Mucosa of rectum (tissue), 2 donors: ENCODE measurements at regions not wholly inside any gene's neighbourhood (a gene's known extent, or its start where the extent isn't known, plus 50 kb on each side); places are given as distances from the start of the nearest gene placed in this dataset.

Experiments
- H3K27ac ChIP-seq, 2 donors: one replicate each; pipeline ENCODE4 v1.7.0; 2013; ENCODE audit warnings: inconsistent platforms in 2 of 2, low read depth in 2 of 2, low read length in 2 of 2
- H3K27me3 ChIP-seq, 2 donors: one replicate each; pipeline ENCODE4 v1.7.0; 2013; ENCODE audit warnings: low read length in 2 of 2; ENCODE audit not compliant: control insufficient read depth in 2 of 2, insufficient read depth in 2 of 2
- H3K36me3 ChIP-seq, 2 donors: one replicate each; pipeline ENCODE4 v1.7.0; 2013; ENCODE audit warnings: low read length in 2 of 2; ENCODE audit not compliant: control insufficient read depth in 2 of 2, insufficient read depth in 2 of 2
- H3K4me1 ChIP-seq, 2 donors: one replicate each; pipeline ENCODE4 v1.7.0; 2013; ENCODE audit warnings: low read length in 2 of 2, mild to moderate bottlenecking in 1 of 2; ENCODE audit not compliant: control insufficient read depth in 2 of 2, insufficient read depth in 2 of 2
- H3K4me3 ChIP-seq, 2 donors: one replicate each; pipeline ENCODE4 v1.7.0; 2013; ENCODE audit warnings: low read length in 2 of 2
- H3K9ac ChIP-seq, 2 donors: one replicate each; pipeline ENCODE4 v1.7.0; 2013; ENCODE audit warnings: low read length in 2 of 2, low read depth in 1 of 2, mild to moderate bottlenecking in 1 of 2
- H3K9me3 ChIP-seq, 2 donors: one replicate each; pipeline ENCODE4 v1.7.0; 2013; ENCODE audit warnings: low read length in 2 of 2; ENCODE audit not compliant: control insufficient read depth in 2 of 2
- donor health status: healthy.
- donor health status: Normal muscosa, but diverticular disease.

DNA sequence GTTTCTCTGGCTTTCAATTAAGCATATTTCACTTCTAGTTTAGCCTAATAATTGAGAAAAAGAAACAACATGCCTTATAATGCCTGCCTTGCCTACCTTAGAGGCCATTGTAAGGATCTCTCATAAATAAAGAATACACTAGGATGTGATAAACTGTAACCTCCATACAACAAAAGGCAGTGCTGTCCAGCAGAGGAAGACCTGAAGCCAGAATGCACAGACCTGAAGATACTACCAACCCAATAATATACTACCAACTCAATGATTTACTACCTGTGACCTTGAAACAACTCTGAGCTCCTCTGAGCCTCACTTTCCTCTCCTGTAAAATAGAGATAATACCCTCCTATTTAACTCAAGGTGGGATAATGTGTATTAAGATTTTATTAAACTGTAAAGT lies 361.3 kb downstream of the TTLL7 start:
- Histone ChIP-seq H3K27ac (no peak overlapping the region), H3K9ac (no peak overlapping the region), H3K9me3 (no peaks in the 10 kb centered on the region), H3K36me3 (no peaks in the 10 kb centered on the region), H3K4me1 (no peaks in the 10 kb centered on the region), H3K27me3 (no peaks in the 10 kb centered on the region), H3K4me3 (no peak overlapping the region)

DNA sequence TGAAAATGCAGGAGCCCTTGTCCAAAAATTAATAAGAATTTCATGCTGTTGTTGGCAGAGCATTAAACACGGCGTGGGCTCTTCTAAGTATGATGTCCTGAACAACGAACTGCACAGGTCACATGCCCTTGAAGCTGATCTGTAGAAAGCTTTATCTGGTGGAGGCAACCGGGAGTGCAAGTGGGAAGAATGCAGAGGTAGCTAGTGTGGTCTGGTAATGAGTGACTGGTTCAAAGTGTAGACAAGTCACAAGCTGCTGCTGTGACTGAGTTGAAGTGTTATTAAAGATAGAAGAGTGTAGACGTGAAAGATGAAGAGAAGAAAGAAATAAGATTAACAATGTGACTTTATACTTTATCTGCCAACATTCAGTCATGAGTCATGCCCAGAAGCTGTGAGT lies 361.9 kb downstream of the TTLL7 start:
- H3K9me3 ChIP-seq: no peaks in the 10 kb centered on the region
- no peaks in the 10 kb centered on the region for H3K36me3 ChIP-seq
- no peak overlapping the region for H3K27ac ChIP-seq
- no peak overlapping the region for H3K9ac ChIP-seq
- H3K4me1 ChIP-seq: no peaks in the 10 kb centered on the region
- H3K4me3 ChIP-seq: no peak overlapping the region
- H3K27me3 ChIP-seq: no peaks in the 10 kb centered on the region

DNA sequence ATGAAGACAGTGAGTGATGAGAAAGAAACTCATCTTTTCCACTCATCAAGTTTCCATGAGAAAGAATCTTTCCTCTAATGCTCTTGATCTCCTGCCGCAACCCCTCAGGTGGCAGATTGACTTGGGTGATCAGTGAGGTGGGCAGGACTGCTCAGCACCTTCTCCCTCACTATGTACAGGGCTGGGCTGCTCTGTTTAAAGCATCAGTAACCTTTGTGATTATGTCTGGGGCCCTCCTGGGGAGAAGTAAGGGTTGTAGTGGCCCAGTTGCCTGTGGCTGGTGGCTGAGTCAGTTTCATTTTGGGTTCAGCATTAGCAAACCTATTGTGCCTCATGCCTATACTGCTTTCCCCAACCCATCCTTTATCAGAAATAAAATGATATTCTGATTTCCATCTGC lies 366.0 kb downstream of the TTLL7 start:
- no peak overlapping the region for H3K27ac ChIP-seq

DNA sequence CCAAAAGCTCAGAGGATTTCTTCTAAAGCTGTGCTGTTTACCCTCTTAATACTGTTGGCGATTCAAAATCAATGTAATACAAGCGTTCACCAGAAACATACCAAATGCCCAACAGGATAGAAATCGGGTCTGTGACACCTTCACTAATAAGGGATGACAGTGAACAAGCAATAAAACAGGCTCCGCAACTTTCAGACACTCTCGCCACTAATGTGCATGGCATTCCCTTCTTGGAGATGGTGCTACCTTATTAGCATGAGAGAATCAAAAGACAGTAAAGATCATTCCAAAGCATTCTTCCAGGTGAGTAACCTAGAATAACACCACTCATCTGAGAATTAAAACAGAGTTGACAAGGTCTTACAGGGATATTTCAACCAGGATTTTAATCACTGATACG lies 367.1 kb downstream of the TTLL7 start:
- H3K27ac ChIP-seq: no peak overlapping the region
- no peaks in the 10 kb centered on the region for H3K36me3 ChIP-seq
- H3K27me3 ChIP-seq: no peaks in the 10 kb centered on the region
- H3K9ac ChIP-seq: no peak overlapping the region
- no peaks in the 10 kb centered on the region for H3K4me1 ChIP-seq
- H3K4me3 ChIP-seq: no peak overlapping the region
- H3K9me3 ChIP-seq: no peaks in the 10 kb centered on the region

More for the DNA sequence above, 366.0 kb downstream of the TTLL7 start:
- H3K9me3 ChIP-seq: no peaks in the 10 kb centered on the region
- H3K36me3 ChIP-seq: no peaks in the 10 kb centered on the region
- no peak overlapping the region for H3K9ac ChIP-seq
- H3K27me3 ChIP-seq: no peaks in the 10 kb centered on the region
- H3K4me1 ChIP-seq: no peaks in the 10 kb centered on the region
- H3K4me3 ChIP-seq: no peak overlapping the region

DNA sequence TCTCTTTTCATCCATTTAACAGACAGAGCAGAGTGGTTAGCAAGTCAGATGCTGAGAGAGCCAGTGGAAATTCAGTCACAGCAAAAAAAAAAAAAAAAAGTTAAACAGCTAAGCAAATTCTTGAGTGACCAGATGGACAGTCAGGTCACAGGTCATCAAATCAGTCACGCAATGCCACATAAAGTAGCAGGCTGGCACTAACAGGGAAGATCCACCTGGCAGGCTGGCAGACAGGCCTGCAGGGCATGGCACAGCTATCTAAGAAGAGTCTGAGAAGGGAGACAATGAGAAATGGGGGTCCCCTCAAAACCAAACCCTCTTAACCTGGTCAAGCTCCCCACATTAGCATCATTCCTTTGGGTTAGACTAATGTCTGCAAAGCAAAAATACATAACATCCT lies 371.9 kb downstream of the TTLL7 start:
- no peak overlapping the region for H3K27ac ChIP-seq
- H3K9me3 ChIP-seq: no peaks in the 10 kb centered on the region
- H3K36me3 ChIP-seq: no peaks in the 10 kb centered on the region
- H3K27me3 ChIP-seq: no peaks in the 10 kb centered on the region
- no peak overlapping the region for H3K9ac ChIP-seq
- H3K4me1 ChIP-seq: no peaks in the 10 kb centered on the region
- H3K4me3 ChIP-seq: no peak overlapping the region

DNA sequence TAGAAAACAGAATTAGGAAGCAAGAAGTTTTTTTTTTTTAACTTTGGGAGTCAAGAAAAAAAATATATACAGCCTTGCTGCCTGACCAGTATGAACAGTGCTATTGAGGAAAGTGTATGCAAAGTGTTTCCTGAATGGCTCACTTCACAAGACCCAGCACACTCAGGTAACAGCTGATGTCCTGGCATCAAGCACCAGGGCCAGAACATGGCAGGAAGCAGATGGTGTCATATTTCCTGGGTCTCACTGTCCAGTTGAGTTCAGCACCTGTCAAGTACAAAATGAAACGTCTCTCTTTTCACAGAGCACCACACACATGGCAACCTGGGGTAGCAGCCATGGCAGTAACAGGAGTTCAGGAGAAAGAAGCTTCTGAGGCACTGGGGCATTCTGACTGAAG lies 372.3 kb downstream of the TTLL7 start:
- no peak overlapping the region for H3K9ac ChIP-seq
- no peaks in the 10 kb centered on the region for H3K27me3 ChIP-seq
- no peaks in the 10 kb centered on the region for H3K4me1 ChIP-seq
- no peak overlapping the region for H3K27ac ChIP-seq
- no peak overlapping the region for H3K4me3 ChIP-seq
- H3K9me3 ChIP-seq: no peaks in the 10 kb centered on the region
- no peaks in the 10 kb centered on the region for H3K36me3 ChIP-seq

DNA sequence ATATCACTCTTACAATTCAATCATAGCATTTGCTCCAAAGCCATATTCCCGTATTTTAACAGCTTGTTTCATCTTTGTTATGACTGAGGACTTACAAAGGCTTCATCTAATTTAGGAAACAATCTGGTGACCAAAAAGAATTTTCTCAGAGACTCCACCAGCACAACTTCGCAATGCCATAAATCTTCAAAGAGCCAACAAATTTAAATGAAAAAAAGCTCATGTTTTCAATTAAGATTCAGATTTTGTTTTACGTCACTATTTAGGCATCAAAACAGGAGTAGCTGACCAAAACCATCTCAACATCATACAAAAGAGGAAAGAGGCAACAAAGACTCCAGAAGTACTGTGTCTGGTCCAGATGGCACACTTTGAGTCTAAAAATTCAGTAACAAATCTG lies 373.3 kb downstream of the TTLL7 start:
- Histone ChIP-seq H3K4me3 (no peak overlapping the region), H3K4me1 (no peaks in the 10 kb centered on the region), H3K36me3 (no peaks in the 10 kb centered on the region), H3K9me3 (no peaks in the 10 kb centered on the region), H3K27ac (no peak overlapping the region), H3K27me3 (no peaks in the 10 kb centered on the region), H3K9ac (no peak overlapping the region)

DNA sequence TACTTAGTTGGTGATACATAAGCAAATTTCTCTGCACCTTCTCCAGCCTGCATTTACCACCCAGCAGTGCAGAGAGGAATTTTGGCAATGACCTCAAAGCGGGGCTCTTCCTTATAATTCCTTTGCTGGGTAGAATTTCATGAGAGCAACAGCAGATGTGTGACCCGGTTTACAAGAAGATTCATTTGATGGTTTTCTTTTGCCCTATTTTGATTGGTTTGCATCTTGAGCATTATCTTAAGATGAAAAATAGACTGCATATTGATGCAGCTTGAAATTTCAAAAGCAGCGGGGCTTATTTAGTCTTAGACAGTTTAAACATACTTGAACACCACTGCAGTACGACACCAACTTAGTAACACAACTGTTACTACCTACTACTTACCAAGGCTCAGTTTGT lies 378.9 kb downstream of the TTLL7 start:
- Histone ChIP-seq H3K4me1 (no peaks in the 10 kb centered on the region), H3K9ac (no peak overlapping the region), H3K9me3 (no peaks in the 10 kb centered on the region), H3K4me3 (no peak overlapping the region), H3K27me3 (no peaks in the 10 kb centered on the region), H3K27ac (no peak overlapping the region), H3K36me3 (no peaks in the 10 kb centered on the region)

DNA sequence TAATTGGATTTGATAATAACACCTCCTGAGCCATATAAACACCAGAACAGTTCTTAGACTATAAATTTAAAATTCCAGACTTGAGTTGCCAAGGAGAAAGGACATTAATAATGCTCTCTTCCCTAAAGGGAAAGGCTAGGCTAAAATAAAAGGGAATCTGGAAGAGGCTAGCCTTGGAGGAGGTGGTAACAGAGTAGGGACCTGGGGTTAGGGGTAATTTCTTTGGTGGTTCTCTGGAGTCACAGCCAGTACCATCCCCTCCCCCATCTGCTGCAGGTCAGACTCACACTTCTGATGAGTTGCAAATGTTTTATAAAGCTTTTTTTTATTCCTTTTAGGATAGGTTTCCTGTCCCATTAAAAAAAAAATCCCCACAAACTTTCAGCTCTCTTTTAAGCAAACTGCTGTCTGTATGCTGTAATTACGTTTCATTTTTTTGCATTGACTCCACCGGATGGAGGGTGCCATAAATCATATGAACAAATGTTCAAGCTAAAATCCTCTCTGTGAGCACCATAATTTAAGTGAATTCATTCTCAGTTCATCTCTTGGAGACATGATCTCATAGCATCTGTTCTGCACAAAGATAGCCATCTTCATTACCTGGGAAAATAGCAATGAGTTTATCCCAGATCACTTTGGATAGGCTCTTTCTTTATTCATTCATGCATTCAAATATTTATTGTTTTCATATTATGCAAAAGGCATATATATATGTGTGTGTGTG lies 379.6 kb downstream of the TTLL7 start:
- Histone ChIP-seq H3K9me3 (no peaks in the 10 kb centered on the region), H3K4me3 (no peak overlapping the region), H3K36me3 (no peaks in the 10 kb centered on the region), H3K9ac (no peak overlapping the region), H3K4me1 (no peaks in the 10 kb centered on the region), H3K27me3 (no peaks in the 10 kb centered on the region), H3K27ac (no peak overlapping the region)

DNA sequence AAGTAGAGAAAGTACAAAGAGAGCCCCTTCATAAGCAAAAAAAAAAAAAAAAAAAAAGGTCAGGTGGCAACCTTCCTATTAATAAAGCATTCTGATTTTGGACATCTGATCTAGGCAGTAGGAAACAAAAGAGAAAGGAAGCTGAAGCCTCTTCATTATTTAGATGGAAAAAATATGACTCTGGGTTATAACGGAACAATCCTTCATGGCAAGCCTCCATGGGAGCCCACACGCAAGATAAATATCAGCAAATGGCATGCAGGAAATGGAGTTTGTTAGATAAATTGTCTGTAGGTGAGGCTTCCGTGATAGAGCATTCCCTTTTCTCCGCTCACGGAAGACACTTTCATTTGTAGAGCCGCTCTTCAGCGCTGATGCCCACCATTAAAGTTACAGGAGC lies 381.0 kb downstream of the TTLL7 start:
- no peaks in the 10 kb centered on the region for H3K36me3 ChIP-seq
- H3K4me3 ChIP-seq: no peak overlapping the region
- H3K9ac ChIP-seq: no peak overlapping the region
- H3K27me3 ChIP-seq: no peaks in the 10 kb centered on the region
- no peaks in the 10 kb centered on the region for H3K9me3 ChIP-seq
- H3K4me1 ChIP-seq: no peaks in the 10 kb centered on the region
- H3K27ac ChIP-seq: no peak overlapping the region

DNA sequence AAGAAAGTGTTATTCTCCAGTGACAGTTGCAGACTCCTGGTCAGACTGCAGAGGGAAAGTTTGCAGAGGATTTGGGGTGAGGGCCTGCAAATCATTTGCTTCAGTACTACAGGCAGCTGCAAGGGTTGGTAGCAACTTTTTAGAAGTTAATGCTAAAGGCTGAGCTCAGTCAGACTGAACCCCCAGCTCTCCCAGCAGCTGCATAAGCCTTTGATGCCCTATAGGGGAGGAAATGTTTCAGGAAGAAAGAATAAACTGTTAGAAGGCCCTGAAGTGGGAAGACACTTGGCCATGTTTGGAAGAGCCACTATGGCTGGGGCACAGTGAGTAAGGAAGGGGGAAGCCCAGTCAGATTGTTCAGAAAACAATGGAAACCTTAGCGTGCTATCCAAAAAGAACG lies 383.6 kb downstream of the TTLL7 start:
- Histone ChIP-seq H3K27me3 (no peaks in the 10 kb centered on the region), H3K9ac (no peak overlapping the region), H3K27ac (no peak overlapping the region), H3K4me3 (no peak overlapping the region), H3K9me3 (no peaks in the 10 kb centered on the region), H3K4me1 (no peaks in the 10 kb centered on the region), H3K36me3 (no peaks in the 10 kb centered on the region)
